Activated naive CD8-positive, alpha-beta T cell treated with anti-CD3 and anti-CD28 coated beads, Interleukin-2, amount 50 U/mL, for 16 hours (primary cell): ENCODE measurements at regions not wholly inside any gene's neighbourhood (a gene's known extent, or its start where the extent isn't known, plus 50 kb on each side); places are given as distances from the start of the nearest gene placed in this dataset.

ENCODE experiments used
- DNase-seq: peaks from one replicate; pipeline ENCODE4 v3.0.0-alpha.2; 2020; ENCODE audit warnings: low read depth, low spot score

- no peak for DNase-seq
These were observed 71.5 kb upstream of the NR5A2 start for GRCh38 chr1:199956005-199956404.

- DNase-seq = no peak
These were observed 68.3 kb upstream of the NR5A2 start for GRCh38 chr1:199959033-199959774.

DNA sequence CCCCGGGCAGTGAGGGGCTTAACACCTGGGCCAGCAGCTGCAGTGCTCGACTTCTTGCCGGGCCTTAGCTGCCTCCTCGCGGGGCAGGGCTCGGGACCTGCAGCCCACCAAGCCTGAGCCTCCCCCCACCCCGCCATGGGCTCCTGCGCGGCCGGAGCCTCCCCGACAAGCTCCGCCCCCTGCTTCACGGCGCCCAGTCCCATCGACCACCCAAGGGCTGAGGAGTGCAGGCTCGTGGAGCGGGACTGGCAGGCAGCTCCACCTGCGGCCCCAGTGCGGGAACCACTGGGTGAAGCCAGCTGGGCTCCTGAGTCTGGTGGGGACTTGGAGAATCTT lies 67.8 kb upstream of the NR5A2 start:
- DNase-seq = no peak

DNA sequence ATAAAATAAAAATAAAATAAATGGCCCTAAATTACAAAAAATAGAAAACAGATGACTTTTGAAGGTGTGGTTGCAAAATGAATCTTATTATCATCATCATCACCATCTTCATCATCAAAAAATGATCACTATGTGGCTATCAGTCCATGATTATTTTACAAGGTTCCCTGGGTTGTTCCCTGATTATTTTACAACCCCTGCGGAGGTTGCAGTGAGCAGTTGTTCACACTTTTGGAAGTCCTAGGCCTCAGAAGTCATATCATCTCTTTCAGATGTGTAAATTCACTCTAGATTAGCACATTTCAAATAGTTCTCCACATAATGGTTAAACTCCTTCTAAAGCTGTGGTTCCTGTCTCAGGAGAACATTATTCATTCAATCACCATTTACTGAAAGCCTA lies 57.4 kb upstream of the NR5A2 start:
- no peak for DNase-seq

GRCh38 chr1:199976496-199977144 lies 50.9 kb upstream of the NR5A2 start:
- DNase-seq = no peak
